ENCODE measurements at regions not wholly inside any gene's neighbourhood (a gene's known extent, or its start where the extent isn't known, plus 50 kb on each side); places are given as distances from the start of the nearest gene placed in this dataset.

- Histone ChIP-seq H3K4me3 (replicated peaks; ENCODE audit: low read depth, low read length) (no peak overlapping the region), H3K27me3 (replicated peaks; ENCODE audit: control insufficient read depth, insufficient read depth, low read length) (no peaks in the 10 kb centered on the region), H3K36me3 (ENCODE audit: control insufficient read depth, insufficient read depth, low read length) (no peaks in the 10 kb centered on the region)
- DNase-seq (ENCODE audit: extremely low read depth, insufficient read length) = no peak
- TF ChIP-seq CTCF (IDR thresholded peaks at IDR 0.05; ENCODE audit: insufficient read depth, low read length, poor library complexity, severe bottlenecking) = no peak
Observed at GRCh38 chr13:55991666-55992065, 1149.1 kb upstream of the PRR20A start.

DNA sequence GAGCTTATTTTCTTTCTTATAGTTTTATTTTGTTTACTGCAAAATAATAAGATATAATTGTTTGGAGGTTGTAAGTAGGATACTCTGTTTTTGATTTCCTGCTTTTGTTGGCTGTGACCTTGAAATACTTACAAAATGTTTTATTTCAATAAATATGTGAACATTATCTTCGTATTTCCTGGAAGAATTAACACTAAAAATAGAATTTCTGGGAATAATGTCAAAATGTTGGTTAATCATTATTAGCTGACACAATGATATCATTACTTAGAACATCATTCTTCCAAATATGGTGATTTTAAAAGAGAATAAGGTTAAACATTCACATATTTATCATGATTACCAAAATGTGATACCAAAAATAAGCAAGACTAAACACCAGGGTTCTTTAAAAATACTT lies 1148.6 kb upstream of the PRR20A start:
- no peak for DNase-seq (ENCODE audit: extremely low read depth, insufficient read length)
- Histone ChIP-seq H3K27me3 (replicated peaks; ENCODE audit: control insufficient read depth, insufficient read depth, low read length) (no peaks in the 10 kb centered on the region), H3K4me3 (replicated peaks; ENCODE audit: low read depth, low read length) (no peak overlapping the region), H3K36me3 (ENCODE audit: control insufficient read depth, insufficient read depth, low read length) (no peaks in the 10 kb centered on the region)
- no peak for TF ChIP-seq CTCF (IDR thresholded peaks at IDR 0.05; ENCODE audit: insufficient read depth, low read length, poor library complexity, severe bottlenecking)

DNA sequence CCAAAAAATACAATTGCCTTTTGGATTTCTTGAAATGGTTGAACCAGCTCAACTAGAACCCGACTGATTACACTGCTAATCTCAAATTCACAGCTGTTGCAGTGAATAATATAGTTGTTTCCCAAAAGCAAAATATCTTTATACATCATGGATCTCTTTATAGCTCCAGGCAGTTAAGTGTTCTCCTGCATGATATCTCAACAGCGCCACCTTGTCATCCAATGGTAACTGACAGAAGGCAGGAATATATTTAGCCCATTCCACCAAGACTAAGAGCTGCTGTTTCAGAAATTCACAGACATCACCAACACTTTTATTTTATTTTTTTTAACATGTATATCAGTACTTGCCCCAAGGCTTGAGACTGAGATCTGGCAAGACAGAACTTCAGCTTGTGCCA lies 1141.0 kb upstream of the PRR20A start:
- no peaks in the 10 kb centered on the region for H3K27me3 ChIP-seq (replicated peaks; ENCODE audit: control insufficient read depth, insufficient read depth, low read length)
- H3K4me3 ChIP-seq (replicated peaks; ENCODE audit: low read depth, low read length) = no peak overlapping the region
- TF ChIP-seq CTCF (IDR thresholded peaks at IDR 0.05; ENCODE audit: insufficient read depth, low read length, poor library complexity, severe bottlenecking) = no peak
- H3K36me3 ChIP-seq (ENCODE audit: control insufficient read depth, insufficient read depth, low read length) = no peaks in the 10 kb centered on the region
- DNase-seq (ENCODE audit: extremely low read depth, insufficient read length) = no peak

GRCh38 chr13:56009418-56009817 lies 1131.3 kb upstream of the PRR20A start:
- no peaks in the 10 kb centered on the region for H3K36me3 ChIP-seq (ENCODE audit: control insufficient read depth, insufficient read depth, low read length)
- no peak for DNase-seq (ENCODE audit: extremely low read depth, insufficient read length)

DNA sequence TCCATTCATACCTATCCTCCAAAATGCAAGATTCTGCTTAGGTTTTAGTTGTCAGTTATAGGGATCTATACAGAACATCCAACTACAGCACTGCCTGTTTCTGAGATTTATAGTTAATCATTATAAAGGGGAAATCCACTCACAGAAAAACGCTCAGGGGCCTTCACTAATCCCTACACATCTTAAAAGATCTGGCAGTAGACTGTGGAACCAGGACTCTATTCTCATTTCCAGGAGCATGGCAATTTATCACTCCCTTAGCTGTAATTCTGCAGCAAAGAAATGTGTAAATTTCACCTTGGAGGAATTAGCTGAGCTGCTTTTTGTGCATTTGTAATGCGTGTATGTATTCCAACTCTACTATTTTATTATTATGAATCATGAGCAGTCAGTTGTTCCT lies 1128.1 kb upstream of the PRR20A start:
- no peak for DNase-seq (ENCODE audit: extremely low read depth, insufficient read length)

More at GRCh38 chr13:56009418-56009817, 1131.3 kb upstream of the PRR20A start:
- TF ChIP-seq CTCF (IDR thresholded peaks at IDR 0.05; ENCODE audit: insufficient read depth, low read length, poor library complexity, severe bottlenecking) = no peak
- Histone ChIP-seq H3K27me3 (replicated peaks; ENCODE audit: control insufficient read depth, insufficient read depth, low read length) (no peaks in the 10 kb centered on the region), H3K4me3 (replicated peaks; ENCODE audit: low read depth, low read length) (no peak overlapping the region)

More for the DNA sequence above, 1128.1 kb upstream of the PRR20A start:
- H3K36me3 ChIP-seq (ENCODE audit: control insufficient read depth, insufficient read depth, low read length) = no peaks in the 10 kb centered on the region
- no peak for TF ChIP-seq CTCF (IDR thresholded peaks at IDR 0.05; ENCODE audit: insufficient read depth, low read length, poor library complexity, severe bottlenecking)
- H3K27me3 ChIP-seq (replicated peaks; ENCODE audit: control insufficient read depth, insufficient read depth, low read length) = no peaks in the 10 kb centered on the region
- H3K4me3 ChIP-seq (replicated peaks; ENCODE audit: low read depth, low read length) = no peak overlapping the region

All from GM06990 (cell line).